GM18873 (cell line): ENCODE measurements at regions not wholly inside any gene's neighbourhood (a gene's known extent, or its start where the extent isn't known, plus 50 kb on each side); places are given as distances from the start of the nearest gene placed in this dataset.
"Not testable (repeated sequence)": the region's sequence is repeated elsewhere in the genome, so short reads cannot be mapped to it uniquely, and the experiment has no call there.

Experiments used
- ATAC-seq: cut with Tn5 transposase; IDR thresholded peaks from one replicate; pipeline ENCODE4 v1.9.1; 2021; ENCODE audit warnings: mild to moderate bottlenecking, moderate library complexity, moderate number of reproducible peaks; ENCODE audit not compliant: unreplicated experiment, low FRiP score

DNA sequence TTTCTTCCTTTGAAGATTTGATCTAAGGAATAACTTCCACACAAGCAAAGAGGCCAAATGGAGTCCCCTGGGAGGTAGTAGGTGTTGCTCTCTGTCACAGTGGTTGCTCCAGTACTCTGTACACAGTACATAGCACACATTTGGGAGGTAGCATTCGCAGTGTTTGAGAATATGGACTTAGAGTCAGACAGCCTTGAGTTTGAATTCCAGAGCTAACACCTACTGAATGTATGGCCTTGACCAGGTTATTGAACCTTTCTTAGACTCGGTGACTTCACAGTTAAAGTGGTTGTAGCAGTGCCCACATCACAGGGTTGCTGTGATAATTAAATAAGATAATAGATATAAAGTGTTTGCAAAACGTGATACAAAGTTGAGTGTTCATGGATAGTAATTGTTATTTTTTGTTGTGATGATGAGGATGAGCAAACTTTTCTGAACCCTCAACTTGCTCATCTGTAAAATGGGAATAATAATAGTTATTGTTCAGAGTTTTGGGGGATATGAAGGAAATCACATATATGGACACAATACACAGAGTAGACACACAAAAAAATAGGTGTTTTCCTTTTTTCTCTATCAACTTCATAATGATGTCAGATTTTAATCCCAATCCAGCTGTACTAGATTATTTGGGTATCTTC lies 271.6 kb upstream of the CRY1 start:
- ATAC-seq = no peak

DNA sequence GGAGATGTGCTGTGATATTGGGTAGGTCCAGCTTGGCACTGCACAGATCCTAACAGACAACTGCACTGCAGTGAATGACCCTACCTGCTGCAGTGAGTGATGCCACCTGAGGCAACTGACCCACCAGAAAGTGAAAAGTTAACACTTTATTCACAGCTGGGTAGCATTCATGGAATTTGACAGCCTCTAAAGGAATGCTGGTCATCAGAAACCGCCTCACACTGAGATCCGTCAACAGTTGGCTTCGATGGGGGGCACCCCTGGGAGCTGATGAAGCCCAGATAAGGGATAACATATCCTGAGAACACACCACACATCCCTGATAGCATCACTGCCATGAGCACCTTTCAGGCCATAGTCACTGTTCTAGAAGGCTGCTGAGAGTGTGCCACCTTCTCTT lies 272.4 kb upstream of the CRY1 start:
- no peak for ATAC-seq

DNA sequence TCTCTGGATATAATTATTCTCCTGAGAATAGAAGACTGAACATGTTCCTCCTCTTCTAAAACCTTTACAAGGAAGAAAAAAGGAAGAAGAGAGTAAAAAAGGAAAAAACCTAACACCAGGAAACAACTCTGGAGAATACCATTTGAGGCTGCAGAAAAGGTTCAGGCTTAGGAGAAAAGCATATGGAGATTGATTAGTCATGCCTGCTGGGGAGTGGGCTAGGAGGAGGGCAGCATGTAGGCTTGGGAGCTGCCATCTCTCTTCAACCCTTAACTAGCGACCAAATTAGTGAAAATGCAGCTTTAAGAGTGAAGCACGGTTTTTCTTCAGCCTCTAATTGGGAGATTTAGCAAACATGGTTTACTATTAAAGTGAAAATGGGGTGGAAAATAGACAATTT lies 273.0 kb upstream of the CRY1 start:
- no peak for ATAC-seq

DNA sequence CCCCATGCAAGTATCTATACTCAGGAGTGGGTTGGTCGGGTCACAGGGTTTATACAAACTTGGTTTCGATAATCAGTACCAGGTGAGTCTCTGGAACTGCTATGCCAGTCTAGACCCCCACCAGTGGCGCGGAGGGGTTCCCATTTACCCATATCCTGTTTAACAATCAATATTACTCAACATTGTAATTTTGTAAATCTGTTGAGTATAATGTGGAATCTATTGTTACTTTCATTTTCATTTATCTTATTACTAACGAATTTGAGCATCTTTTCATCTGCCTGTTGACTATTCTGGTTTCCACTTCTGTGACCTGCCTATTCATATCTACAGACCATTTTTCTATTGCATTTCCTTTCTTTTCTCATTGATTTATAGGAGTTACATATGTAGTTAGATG lies 275.2 kb upstream of the CRY1 start:
- no peak for ATAC-seq

DNA sequence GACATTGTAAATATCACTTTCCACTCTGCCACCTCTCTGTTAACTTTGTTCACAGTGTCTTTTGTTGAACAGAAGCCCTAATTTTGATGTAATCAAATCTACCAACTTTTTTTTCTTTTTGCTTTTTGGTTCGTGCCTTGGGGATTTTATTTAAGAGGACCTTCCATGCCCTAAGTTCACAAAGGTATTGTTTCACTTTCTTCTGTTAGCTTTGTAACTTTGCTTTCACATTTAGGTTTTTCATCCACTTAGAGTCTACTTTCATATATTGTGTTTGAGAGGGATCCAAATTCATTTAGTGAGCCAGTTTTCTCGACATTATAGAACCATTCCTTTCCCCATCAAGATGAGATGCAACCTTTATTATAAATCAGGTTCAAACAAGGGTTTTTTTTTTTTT lies 275.7 kb upstream of the CRY1 start:
- no peak for ATAC-seq

DNA sequence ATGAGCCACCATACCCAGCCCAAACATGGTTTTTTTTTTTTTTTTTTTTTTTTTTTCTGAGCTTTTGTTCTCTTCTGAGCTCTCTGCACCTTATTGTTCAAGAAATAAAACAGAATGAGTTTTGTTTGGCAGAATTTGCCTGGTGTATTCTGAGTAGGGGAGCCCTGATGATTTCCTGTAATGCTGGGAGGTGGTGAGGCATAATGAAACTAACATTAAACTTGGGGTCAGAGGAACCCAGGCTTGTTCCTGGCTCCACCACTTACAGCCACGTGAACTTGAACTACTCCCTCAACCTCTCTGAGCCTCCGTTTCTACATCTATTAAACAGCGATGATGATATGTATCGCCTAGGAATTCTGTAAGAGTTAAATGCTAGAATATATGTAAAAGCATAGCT lies 276.3 kb upstream of the CRY1 start:
- no peak for ATAC-seq

DNA sequence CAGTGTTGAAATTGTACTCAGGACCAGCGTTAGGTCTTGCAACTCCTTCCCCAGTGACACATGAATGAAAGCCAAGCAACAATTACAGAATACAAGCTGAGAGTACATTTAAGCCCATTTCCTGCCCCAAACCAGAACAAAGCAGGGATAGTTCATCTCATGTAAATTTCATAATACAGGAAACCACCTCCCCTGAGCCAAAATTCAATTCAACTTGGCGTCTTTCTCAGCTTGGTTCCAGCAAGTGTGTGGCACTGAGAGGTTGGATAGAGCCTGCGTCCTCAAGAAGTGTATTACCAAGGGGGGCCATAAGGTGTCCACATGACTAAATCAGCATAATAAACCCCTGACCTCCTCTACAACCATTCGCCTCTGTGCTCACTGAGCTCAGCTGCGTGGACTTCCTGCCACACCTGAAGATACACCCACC lies 278.9 kb upstream of the CRY1 start:
- no peak for ATAC-seq

DNA sequence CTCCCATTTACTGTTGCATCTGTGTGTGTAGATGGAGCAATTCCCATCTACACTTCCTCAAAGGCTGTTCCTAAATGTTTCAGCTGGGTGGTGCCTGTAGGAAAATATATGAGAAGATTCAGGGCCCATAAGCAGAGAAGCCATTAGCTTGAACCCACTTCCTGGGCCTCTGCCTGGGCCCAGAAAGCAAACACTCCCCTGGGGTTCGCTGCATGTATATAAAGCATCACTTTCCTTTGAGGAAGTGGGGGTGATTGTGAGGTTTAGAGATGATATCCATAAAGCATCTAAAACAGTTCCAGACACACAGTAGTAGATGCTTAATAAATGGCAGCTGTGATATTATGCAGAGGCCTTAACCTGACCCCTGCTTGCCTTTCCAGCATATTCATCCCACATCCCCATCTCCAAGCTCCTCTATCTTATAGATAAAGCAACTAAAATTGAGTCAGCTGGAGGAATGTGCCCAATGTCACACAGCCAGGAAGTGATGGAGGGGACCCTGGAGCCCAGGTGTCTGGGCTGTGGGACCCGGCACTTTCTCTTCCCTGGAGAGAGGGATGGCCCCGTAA lies 280.0 kb upstream of the CRY1 start:
- no peak for ATAC-seq

DNA sequence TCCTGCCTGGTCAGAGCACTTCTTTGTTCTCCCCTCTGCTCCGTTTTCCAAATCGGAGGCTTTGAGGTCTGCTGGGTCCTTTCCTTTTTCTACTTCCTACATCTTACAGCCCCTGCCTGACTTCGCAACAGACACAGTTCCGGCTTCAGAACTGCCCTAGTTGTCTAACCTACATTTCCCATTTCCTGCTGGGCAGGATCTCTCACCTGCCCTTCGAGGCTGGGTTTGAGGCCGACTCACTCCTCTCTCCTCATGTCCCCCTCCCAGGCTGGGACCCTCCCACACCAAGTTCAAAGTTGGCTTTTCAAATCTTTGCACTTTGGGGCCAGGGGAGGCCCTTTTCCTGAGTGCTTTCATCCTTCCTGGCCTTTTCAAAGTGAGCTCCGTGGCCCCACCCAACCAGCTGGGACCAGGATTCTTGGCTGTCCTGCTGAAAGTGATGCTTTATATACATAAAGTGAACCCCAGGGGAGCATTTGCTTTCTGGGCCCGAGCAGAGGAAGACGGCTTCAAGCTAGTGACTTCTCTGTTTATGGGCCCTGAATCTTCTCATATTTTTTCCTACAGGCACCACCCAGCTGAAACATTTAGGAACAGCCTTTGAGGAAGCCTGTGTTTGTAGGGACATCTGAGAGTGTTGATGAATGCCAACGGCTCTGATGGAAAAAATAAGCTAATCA lies 281.0 kb upstream of the CRY1 start:
- ATAC-seq = no peak

DNA sequence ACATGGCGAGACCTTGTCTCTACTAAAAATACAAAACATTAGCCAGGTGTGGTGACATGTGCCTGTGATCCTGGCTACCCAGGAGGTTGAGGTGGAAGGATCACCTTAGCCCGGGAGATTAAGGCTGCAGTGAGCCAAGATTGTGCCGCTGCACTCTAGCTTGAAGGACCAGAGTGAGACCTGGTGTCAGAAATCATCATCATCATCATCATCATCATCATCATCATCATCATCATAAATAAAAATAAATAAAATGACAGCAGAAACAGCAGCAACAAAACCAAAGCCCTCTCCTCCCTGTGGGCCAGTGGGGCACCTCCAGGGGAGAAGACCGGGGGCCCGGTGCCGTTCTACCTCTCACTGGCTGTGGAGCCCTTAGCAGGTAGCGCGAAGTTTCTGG lies 281.9 kb upstream of the CRY1 start:
- ATAC-seq = no peak

DNA sequence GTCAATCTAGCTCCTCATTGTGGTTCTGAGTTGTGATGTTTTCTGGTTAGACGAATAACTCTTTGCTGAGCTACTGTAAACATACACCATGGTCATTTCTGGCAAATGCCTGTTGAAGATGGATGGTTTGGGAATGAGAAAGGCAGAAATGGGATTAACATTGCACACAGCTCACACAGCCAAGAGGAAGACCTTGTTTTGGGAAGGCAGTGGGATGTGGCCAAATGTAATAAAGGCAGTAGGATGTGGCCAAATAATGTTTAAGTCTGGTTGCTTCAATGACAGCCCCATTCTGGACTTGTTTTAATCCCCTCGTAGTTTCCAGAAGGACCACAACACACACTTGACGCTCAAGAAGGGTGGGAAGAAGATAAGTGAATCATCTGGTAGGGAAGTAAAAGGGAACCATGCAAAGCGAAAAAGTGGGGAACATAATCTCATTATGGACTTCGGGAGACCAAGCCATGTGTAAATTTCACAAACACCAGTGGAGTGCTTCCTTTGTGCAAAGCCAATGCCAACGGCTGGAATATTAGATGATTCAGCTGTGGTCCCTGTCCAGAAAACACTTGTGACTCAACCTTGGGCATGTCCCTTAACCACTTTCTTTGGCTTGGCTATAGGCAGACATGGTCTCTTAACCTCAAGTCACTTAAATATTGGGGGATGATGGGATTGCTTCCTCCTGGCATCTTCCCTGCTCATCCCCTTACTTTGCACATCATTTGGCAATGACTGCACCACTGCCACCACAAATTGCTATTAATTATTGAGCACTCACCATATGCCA lies 284.4 kb upstream of the CRY1 start:
- ATAC-seq = no peak

DNA sequence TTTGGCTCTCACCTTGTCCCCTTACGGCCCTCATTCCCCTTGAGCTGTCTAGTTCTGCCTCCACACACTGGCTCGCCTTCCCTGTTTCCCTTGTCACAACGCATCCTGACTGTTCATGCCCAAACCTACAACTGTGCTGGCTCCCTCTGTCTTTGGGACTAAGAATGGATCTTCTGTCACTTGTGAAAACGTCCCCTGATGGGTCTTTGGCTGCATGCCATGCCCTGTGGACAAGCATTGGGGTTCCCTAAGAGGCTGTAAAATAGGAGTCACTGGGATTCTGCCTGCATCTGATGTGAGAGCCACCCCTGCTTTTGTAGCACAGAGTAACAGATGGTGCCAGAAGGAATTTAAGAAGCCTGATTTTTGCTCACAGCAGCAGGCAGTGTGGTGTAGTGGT lies 285.3 kb upstream of the CRY1 start:
- ATAC-seq = no peak

DNA sequence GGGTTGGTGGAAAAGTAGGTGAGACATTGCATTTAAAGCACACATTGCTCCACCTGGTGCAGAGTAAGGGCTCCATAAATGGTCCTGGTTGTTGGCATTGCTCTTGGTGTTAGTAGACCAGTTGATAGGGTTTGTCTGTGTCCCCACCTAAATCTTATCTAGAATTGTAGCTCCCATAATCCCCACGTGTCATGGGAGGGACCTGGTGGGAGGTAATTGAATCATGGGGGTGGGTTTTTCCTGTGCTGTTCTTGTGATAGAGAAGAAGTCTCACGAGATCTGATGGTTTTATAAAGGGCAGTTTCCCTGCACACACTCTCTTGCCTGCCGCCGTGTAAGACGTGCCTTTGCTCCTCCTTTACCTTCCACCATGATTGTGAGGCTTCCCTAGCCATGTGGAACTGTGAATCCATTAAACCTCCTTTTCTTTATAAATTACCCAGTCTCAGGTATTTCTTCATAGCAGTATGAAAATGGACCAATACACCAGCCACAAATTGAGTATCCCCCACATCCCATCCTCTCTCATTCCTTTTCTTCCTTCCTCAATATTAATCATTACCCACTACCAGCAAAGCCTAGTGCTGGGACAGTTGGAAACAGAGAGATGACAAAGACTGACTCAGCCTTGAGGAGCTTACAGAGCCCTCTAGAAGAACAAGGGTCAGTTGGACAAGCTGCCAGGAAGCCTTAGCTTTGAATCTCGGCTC lies 285.9 kb upstream of the CRY1 start:
- ATAC-seq = not testable (repeated sequence)

DNA sequence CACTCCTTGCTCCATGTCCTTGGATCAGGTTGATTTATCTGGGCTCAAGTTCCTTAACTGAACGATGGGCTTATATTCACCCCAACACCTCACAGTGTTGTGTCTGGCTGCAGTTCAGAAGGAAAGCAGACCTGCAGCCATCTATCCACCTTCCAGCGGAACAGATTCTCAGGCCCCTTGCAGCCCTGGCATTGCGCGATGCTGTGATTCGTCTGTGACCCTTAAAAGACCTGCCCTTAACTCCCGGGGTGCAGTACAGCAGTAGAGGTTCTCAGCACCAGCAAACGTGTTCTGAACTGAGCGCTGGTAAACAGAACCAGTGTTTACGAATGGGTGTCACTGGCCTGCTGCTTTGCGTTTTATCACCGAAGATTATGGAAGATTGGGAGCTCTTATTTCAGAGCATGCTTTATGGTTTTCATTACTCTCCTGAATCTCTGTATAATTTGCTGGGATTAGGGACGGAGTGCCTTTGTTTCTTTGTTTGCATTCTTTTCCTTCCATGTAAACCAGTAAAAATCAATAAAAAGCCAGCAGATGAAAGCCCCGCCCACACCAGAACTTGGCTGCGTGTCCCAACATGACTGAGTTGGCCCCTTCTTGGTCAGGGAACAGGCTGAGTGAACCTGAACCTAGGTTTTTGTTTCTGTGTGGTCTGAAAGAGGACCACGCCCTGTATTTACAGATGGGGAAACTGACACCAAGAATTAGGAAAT lies 286.7 kb upstream of the CRY1 start:
- no peak for ATAC-seq

DNA sequence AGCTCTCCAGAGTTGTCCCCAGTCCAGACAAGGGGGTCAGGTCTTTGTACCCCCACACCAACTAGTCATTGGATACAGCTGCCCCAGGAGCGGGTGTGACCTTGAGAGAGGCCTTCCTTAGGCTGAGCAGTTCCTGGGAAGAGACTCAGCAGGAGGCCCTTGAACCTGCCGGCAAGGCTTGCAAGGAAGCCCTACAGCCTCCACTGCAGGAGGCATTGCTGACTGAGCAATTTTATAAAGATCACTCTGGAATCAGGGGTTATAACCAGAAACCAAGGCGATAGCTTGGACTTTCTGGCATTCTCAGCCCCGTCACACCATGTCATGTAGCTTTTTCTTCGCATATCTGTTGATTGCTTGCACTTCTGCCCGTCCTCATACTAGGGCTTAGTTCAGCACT lies 291.3 kb upstream of the CRY1 start:
- ATAC-seq = no peak

DNA sequence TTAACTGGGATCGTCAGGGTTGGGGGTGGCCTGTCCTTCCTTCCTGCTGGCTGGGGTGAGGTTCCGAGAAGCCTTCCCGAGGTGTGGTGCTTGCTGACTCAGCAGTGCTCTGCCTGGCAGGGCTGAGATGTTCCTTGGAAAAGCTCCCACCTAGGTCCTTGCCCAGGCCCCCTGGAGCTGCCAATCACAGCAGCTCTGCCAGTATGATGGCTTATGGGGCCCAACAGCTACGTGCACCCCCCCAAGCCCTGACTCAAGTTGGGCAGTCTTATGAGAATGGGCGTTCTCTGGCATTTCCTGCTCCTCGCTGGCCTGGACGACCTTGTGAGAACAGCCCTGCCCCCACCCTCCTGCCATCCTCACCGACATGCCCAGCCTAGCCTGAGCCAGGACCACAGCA lies 292.2 kb upstream of the CRY1 start:
- ATAC-seq = no peak

DNA sequence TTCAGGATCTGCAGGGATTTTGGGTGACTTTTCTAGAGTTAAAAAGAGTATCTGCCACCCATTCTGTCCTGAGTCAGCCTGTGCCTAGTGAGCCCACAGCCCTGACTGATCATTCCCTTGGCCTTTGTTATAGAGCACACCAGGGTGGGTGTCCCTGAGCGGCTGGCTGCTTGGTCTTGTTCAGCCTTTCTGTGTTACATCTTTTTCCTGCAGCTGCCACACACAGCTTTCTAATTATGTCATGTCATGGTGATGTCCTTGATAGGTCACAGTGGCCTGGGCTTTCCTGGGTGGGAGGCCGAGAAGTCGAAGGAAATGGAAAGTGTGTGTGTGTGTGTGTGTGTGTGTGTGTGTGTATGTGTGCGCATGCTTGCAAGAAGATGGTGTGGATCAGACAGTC lies 293.2 kb upstream of the CRY1 start:
- ATAC-seq = no peak

DNA sequence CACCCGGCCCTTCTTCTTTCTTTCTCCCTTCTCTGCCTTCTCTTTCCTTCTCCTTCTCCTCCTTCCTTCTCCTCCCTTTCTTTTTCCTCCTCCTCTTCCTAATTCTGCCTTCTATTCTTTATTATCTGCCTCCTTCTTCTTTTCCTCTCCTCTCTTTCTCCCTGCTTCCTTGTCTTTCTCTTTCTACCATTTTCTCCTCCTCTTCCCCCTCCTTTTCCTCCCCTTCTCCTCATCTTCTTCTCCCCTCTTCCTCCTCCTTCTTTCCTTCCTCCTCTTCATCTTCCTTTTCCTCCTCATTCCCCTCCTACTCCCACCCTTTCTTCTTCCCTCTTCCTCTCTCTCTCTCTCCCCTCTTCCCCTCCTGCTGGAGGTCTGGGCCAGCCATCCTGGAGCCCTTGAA lies 294.9 kb upstream of the CRY1 start:
- no peak for ATAC-seq

DNA sequence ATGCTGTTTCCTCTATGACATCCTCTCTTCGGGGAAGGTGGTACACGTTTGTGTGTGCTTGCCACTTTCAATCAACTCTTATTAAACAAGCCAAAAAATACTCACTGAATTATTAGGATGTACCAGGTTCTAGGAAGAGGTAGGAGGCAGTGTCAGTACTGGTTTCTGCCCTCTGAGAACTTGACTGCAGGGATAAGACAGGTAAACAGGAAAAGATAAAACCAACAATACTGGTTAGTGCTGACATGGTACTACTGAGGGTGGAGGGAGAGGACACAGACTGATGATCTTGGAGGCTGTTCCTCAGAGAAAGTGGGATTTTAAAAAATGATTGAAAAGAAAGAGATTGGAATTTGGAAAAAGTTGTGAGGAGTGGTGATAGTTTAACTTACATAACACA lies 295.2 kb upstream of the PWP1 start:
- ATAC-seq = no peak

DNA sequence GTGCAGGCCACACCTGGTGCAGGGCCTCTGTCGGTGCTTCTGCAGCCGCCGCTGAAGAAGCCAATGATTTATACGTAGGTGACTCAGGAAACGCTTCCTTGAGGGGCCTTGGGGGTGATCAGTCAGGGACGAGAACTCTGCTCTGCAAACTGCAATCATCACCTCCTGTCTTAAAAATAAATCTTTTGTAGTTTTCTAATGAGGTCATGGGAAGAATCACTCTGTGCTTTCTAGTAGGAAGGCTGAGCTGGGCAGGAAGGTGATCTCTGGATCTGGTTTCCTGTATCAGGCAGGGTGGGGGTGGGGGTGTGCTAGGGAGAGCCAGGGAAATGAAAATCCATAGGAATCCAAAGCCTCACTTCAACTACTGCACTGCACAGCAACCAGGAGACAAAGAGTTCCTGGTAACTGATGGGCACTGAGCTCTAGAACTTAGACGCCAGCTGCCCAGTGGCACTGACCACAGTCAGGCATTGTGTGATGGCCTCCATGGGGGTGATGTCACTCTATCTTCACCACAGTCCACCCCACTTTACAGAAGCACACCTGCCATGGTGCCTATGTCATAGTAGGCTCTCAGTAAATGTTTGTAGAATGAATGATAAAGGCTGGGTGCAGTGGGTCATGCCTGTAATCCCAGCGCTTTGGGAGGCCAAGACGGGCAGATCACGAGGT lies 292.4 kb upstream of the PWP1 start:
- ATAC-seq = no peak
